NT2/D1 (cell line): ENCODE measurements at regions not wholly inside any gene's neighbourhood (a gene's known extent, or its start where the extent isn't known, plus 50 kb on each side); places are given as distances from the start of the nearest gene placed in this dataset.

ENCODE experiments used
- DNase-seq: peaks from one replicate; pipeline ENCODE4 v3.0.0-alpha.2; 2011; ENCODE audit warnings: low read depth, low spot score
- H3K27me3 ChIP-seq: 2 replicates; pipeline ENCODE4 v1.6.0; 2011; ENCODE audit warnings: mild to moderate bottlenecking; ENCODE audit not compliant: insufficient read length, insufficient read depth
- H3K36me3 ChIP-seq: 2 replicates; pipeline ENCODE4 v1.6.1; 2011; ENCODE audit warnings: mild to moderate bottlenecking, low read length, mixed read lengths; ENCODE audit not compliant: insufficient read depth, insufficient read length
- H3K4me1 ChIP-seq: 2 replicates; pipeline ENCODE4 v1.5.1; 2011; ENCODE audit not compliant: insufficient read depth, insufficient read length
- H3K4me3 ChIP-seq: 2 replicates; pipeline ENCODE4 v1.5.1; 2011; ENCODE audit warnings: low read depth; ENCODE audit not compliant: insufficient read length
- H3K9ac ChIP-seq: 2 replicates; pipeline ENCODE4 v1.6.0; 2011; ENCODE audit warnings: low read depth; ENCODE audit not compliant: insufficient read length
- H3K9me3 ChIP-seq: 2 replicates; pipeline ENCODE4 v1.5.1; 2011; ENCODE audit warnings: mild to moderate bottlenecking, low read length; ENCODE audit not compliant: insufficient read depth
- SUZ12 ChIP-seq: IDR thresholded peaks from 2 replicates; pipeline ENCODE4 v1.6.1; 2011; ENCODE audit not compliant: insufficient read length, insufficient read depth; ENCODE audit errors: extremely low read depth
- YY1 ChIP-seq: IDR thresholded peaks from 2 replicates; pipeline ENCODE4 v1.6.1; 2011; ENCODE audit not compliant: insufficient read length, insufficient read depth
- ZNF274 ChIP-seq: IDR thresholded peaks from 2 replicates; pipeline ENCODE4 v1.6.1; 2011; ENCODE audit warnings: mild to moderate bottlenecking, low read depth, low read length

DNA sequence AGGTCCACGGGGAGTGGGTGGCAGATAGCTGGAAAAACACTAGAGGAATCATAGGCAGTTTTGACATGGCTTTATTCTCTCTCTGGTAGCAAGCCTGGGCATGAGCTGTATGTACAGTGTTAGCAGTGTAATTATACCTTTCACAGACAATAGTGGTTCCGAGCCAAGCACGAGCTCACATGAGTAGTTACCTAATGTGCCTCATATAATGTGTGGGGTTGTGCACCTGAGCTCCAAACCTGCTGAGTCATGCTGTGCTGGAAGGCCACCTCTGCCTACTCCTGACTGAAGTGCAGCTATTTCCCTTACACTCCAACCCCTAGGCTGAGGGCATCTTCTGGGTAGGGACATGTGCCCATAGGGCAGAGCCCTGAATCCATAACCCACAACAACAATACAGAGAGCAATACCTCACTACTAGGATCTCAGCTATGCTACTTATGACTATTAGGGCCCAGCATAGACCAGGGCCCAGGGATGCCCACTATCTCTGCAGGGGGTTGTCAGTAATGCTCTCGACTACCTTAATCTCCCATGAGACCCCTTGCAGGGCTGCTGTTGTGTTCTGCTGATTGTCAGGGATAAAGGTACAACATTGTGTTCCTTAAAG is 432.1 kb downstream of the DYNC2H1 start:
- no peak for DNase-seq
- Histone ChIP-seq H3K9ac (no peak overlapping the region), H3K4me3 (no peak overlapping the region), H3K4me1 (no peaks in the 10 kb centered on the region), H3K9me3 (peaks cover 9% of the 10 kb centered on the region; the same call in 1 of the 2 replicates), H3K36me3 (no peaks in the 10 kb centered on the region), H3K27me3 (no peaks in the 10 kb centered on the region)
- TF ChIP-seq ZNF274 = no peak
- TF ChIP-seq YY1 = no peak
- TF ChIP-seq SUZ12 = no peak

DNA sequence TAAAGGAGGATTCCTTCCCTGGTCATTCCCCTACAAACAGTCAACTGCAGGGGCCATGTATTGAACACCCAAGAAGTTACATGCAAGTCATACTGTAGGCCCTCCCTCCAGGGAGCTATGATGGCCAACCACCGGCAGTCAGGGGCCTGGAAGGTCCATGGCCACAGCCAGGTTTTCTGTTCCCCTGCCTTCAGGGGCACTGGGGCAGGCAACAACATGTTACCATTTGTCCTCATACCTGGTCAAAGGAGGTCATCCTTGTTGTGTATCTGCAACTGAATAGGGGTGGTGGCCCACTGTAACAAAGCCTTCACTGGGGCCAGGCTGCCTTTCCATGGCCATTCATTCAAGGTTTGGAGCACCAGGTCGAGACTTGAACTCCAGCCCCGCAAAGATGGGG is 433.6 kb downstream of the DYNC2H1 start:
- H3K27me3 ChIP-seq = no peaks in the 10 kb centered on the region

DNA sequence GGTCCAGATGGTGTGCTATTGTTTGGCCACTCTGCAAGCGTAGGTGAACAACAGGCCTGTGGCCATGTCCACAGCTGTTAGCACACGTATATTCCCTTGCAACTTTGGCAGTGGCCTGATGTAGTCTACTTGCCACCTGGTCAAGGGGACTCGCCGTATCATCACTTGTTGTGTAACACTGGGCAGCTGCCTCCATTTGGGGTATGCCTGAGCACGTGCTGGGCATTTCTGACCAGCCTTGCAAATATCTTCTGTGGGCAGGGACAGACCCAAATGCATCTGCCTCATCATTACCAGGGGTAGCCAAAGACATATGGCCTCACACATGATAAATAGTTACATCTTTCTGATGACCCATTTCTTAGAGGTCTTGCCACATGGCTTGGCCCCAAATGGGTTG is 434.2 kb downstream of the DYNC2H1 start:
- H3K27me3 ChIP-seq = no peaks in the 10 kb centered on the region
- no peak for DNase-seq
- no peak overlapping the region for H3K4me3 ChIP-seq
- peaks cover 9% of the 10 kb centered on the region; the same call in 1 of the 2 replicates for H3K9me3 ChIP-seq
- TF ChIP-seq YY1 (no peak), ZNF274 (no peak), SUZ12 (no peak)
- H3K36me3 ChIP-seq = no peaks in the 10 kb centered on the region
- H3K9ac ChIP-seq = no peak overlapping the region
- H3K4me1 ChIP-seq = no peaks in the 10 kb centered on the region

More for the DNA sequence above, 433.6 kb downstream of the DYNC2H1 start:
- no peak for DNase-seq
- Histone ChIP-seq H3K4me3 (no peak overlapping the region), H3K4me1 (no peaks in the 10 kb centered on the region), H3K9ac (no peak overlapping the region), H3K36me3 (no peaks in the 10 kb centered on the region), H3K9me3 (peaks cover 9% of the 10 kb centered on the region; the same call in 1 of the 2 replicates)
- no peak for TF ChIP-seq SUZ12
- no peak for TF ChIP-seq ZNF274

DNA sequence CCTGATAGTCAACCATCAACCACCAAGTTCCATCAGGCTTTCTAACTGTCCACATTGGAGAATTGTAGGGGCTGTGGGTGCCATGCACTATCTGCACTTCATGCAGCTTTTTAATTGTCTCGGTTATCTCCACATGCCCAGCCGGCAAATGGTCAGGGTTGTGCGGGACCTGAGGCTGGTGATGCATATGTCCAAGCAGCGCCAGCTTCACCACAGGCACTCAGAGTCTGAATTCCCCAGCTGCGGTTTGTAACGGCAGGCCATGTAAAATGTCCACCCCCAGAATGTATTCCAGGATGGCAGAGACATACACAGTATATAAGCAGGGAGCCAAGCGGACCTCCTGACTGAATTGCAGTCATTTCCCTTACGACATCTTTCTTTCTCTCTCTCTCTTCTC is 435.6 kb downstream of the DYNC2H1 start:
- no peak for TF ChIP-seq YY1
- TF ChIP-seq ZNF274 = no peak
- TF ChIP-seq SUZ12 = no peak
- Histone ChIP-seq H3K9me3 (peaks cover 9% of the 10 kb centered on the region; the same call in 1 of the 2 replicates), H3K27me3 (no peaks in the 10 kb centered on the region), H3K4me3 (no peak overlapping the region), H3K4me1 (no peaks in the 10 kb centered on the region), H3K36me3 (no peaks in the 10 kb centered on the region), H3K9ac (no peak overlapping the region)
- no peak for DNase-seq

DNA sequence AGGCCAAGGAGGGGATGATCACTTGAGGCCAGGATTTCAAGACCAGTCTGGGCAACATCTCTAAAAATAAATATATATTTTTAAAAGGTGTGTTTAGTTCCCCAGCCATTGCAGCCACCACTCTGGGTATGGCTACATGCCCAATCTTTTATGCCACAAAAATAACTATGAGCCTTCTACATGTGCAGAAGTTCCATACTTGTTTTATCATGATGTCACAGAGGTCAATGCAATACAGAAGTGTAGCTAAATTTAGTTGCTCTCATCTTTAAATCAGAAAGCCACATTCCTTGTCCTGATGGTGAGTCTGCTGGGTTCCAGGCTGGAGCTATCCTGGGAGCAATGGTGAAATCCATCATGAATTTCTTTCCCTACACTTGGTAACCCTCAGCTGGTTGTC is 436.3 kb downstream of the DYNC2H1 start:
- no peak for DNase-seq
- Histone ChIP-seq H3K4me3 (no peak overlapping the region), H3K9me3 (peaks cover 9% of the 10 kb centered on the region; the same call in 1 of the 2 replicates), H3K9ac (no peak overlapping the region), H3K36me3 (no peaks in the 10 kb centered on the region), H3K27me3 (no peaks in the 10 kb centered on the region), H3K4me1 (no peaks in the 10 kb centered on the region)
- TF ChIP-seq ZNF274 (no peak), YY1 (no peak), SUZ12 (no peak)

DNA sequence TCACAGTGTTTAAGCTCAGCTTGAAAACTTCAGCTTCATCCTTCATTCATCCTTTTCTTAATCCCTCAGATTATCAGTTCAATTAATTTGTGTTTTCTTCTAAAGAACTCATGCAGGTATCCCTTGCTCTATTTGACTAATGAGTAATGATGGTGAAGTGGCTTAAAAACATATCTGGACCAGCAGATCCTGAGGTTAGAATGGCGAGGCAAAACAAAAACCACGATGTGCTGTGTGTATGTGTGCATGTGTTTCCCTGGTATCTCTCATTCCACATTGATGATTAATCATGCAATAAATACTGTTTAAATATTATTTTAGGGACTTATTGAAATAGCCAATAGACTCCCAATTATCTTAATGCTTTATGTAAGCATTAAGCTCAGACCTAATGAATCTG is 437.0 kb downstream of the DYNC2H1 start:
- H3K9ac ChIP-seq = no peak overlapping the region
- no peaks in the 10 kb centered on the region for H3K36me3 ChIP-seq
- H3K27me3 ChIP-seq = no peaks in the 10 kb centered on the region
- H3K4me3 ChIP-seq = no peak overlapping the region
- TF ChIP-seq SUZ12 = no peak
- TF ChIP-seq YY1 = no peak
- TF ChIP-seq ZNF274 = no peak
- peaks cover 3% of the 10 kb centered on the region; the same call in 1 of the 2 replicates for H3K9me3 ChIP-seq
- no peaks in the 10 kb centered on the region for H3K4me1 ChIP-seq
- no peak for DNase-seq

DNA sequence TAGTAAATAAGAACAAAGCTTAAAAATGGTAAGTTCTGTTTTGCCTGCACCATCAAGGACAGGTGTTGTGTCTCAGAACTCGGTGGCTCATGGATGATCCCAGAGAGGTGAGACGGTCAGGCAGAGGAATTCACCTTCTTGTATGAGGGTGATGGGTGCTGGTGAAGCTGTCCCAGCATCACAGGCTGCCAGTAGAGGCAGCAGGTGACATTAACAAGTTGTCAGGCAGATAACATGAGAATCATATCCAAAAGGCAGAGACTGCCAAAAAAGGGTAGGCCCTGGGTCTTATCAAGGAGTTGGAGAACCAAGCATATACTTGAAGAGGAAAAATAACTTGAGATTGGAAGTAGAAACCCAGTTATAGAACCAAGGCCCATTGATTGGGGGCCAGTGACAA is 437.8 kb downstream of the DYNC2H1 start:
- Histone ChIP-seq H3K9ac (no peak overlapping the region), H3K4me1 (no peaks in the 10 kb centered on the region), H3K27me3 (no peaks in the 10 kb centered on the region), H3K4me3 (no peak overlapping the region), H3K9me3 (no peaks in the 10 kb centered on the region), H3K36me3 (no peaks in the 10 kb centered on the region)
- TF ChIP-seq YY1 (no peak), ZNF274 (no peak), SUZ12 (no peak)
- DNase-seq = no peak

DNA sequence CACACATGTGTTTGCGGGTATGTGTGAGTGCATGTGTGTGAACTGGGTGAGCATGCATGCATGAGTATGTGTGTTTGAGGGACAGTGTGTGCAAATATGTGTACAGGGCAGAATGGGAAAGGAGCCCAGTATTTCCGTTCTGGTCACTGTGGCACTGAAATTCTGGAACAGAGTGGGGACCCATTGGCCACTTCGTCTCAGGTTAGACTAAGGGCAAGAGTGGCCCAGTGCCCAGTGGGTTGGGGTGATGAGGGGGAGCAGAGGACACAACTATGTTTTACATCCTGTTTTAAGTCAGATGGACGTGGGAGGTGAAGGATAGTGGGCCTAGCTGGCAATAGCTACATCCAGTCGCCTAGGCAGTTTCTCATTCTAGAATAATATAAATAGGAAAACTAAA is 438.5 kb downstream of the DYNC2H1 start:
- TF ChIP-seq YY1 (no peak), SUZ12 (no peak), ZNF274 (no peak)

More for the DNA sequence above, 438.5 kb downstream of the DYNC2H1 start:
- DNase-seq = no peak
- no peaks in the 10 kb centered on the region for H3K27me3 ChIP-seq
- H3K4me3 ChIP-seq = no peak overlapping the region
- H3K9me3 ChIP-seq = no peaks in the 10 kb centered on the region
- no peaks in the 10 kb centered on the region for H3K4me1 ChIP-seq
- no peak overlapping the region for H3K9ac ChIP-seq
- no peaks in the 10 kb centered on the region for H3K36me3 ChIP-seq
